RCC 7860 (cell line): ENCODE measurements at regions not wholly inside any gene's neighbourhood (a gene's known extent, or its start where the extent isn't known, plus 50 kb on each side); places are given as distances from the start of the nearest gene placed in this dataset.
"Not testable (repeated sequence)": the region's sequence is repeated elsewhere in the genome, so short reads cannot be mapped to it uniquely, and the experiment has no call there.

Source experiments
- DNase-seq: peaks from one replicate; pipeline ENCODE4 v3.0.0-alpha.2; 2015; ENCODE audit warnings: low spot score
- FAIRE-seq: peaks from 2 replicates; lab custom pipeline; 2012; peaks lifted over from hg19 to GRCh38; lab: Jason Lieb, UNC

DNA sequence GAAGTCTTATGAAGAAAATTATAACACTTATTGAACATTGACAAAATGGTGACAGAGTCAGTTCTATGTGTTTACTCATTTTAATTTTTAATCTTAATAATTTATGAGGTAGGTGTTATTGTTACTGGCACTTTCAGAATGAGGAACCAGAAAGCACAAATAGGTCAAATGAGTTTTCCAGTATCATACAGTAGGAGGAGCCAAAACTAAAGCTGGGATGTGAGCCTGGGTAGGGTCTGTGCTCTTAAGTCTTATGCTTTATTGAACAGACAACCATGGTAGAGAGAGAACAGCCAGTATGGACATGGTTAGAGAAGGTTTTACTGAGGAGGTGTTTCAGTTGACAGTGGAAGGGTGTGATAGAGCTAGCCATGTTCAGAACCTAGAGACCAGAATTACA, 775.7 kb downstream of the TMTC2 start:
- DNase-seq (no peak), FAIRE-seq (no peak)

DNA sequence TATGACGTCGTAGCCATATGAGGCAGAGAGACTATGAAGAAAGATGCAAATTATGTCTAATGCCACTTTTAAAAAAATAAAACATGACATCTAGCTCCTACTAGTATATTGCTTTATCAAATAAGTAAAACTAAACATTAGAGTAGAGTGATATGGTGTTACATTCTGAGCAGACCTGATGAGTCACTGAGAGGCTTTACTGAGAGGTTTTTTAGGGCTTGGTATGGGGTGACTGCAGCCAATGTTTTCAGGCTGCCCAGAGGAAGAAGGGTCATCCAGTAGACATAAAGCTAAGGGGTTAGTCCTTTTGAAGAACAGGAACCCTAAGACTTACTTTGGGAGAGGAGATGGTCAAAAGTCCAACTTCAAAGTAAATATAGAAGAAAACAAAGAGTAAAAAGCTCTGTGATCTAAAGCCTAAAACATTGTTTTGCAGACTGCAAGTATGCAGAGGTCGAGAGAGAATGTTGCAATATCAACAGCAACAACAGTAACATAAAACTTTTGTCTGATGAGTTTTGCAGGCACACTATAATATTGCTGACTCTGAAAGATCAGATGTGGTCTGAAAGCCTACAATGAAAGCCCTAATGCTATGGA, 774.7 kb downstream of the TMTC2 start:
- DNase-seq (no peak), FAIRE-seq (no peak)

GRCh38 chr12:83451189-83451588, 764.5 kb downstream of the TMTC2 start:
- FAIRE-seq (no peak), DNase-seq (no peak)

GRCh38 chr12:83434600-83434999, 747.9 kb downstream of the TMTC2 start:
- FAIRE-seq (no peak), DNase-seq (no peak)

DNA sequence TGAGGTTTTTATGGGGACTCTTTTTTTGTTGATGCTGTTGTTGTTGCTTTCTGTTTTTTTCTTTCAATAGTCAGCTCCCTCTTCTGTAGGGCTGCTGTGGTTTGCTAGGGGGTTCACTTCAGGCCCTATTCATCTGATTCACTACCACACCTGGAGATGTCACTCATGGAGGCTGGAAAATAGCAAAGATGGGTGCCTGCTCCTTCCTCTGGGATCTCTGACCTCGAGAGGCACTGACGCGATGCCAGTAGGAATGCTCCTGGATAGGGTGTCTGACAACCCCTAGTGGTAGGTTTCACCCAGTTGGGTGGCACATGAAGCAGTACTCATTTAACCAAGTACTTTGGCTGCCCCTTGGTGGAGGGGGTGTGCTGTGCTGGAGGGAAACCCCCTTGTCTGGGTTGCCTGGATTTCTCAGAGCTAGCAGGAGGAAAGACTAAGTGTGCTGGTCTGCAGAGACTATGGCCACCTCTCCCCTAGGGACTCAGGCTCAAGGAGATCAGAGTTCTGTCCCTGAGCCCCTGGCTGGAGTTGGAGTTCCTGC, 745.5 kb downstream of the TMTC2 start:
- DNase-seq, result no peak
- FAIRE-seq, result no peak

- FAIRE-seq, DNase-seq: not testable (repeated sequence)
Observed at GRCh38 chr12:83427586-83428136, 741.0 kb downstream of the TMTC2 start.

- no peak for DNase-seq
- no peak for FAIRE-seq
Observed at GRCh38 chr12:83414981-83415380, 728.3 kb downstream of the TMTC2 start.

DNA sequence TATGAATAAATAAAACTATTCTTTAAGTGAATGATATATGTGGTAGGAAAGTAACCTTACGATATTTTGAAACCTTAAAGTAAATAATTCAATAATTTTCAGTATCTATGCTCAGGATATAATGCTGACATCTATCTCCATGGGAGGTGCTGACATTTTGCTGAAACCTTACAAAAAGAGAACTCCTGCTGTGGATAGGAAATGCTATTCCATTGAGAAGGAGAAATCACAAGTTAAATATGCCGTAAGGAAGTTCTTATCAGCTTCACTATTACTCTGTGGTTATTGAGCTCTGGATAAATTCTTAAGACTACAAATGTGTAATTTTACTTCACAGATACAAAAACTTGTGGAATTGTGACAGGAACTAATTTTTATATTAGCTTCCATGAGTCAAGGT, 722.1 kb downstream of the TMTC2 start:
- FAIRE-seq (no peak), DNase-seq (no peak)

- FAIRE-seq (no peak), DNase-seq (no peak)
Observed at GRCh38 chr12:83408146-83408545, 721.4 kb downstream of the TMTC2 start.

DNA sequence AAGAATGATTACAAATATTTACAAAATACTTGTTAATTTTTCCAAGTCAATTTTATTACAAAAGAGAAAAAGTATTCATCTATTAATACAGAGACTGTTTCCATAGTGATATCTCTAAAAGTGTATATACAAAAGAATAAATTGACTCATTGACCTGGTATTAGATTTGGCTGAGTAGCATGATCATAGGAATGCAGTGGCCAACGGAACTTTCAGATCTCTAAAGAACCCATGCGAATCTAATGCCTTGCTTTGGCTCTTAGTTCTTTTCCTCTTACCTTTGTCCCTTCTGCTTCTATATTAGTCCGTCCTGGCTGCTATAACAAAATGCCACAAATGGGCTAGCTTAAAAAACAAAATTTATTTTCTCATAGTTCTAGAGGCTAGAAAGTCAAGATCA, 717.8 kb downstream of the TMTC2 start:
- no peak for FAIRE-seq

GRCh38 chr12:83390186-83390585, 703.5 kb downstream of the TMTC2 start:
- FAIRE-seq, result no peak

More for the DNA sequence above, 717.8 kb downstream of the TMTC2 start:
- DNase-seq, result no peak

GRCh38 chr12:83389237-83389996, 702.7 kb downstream of the TMTC2 start:
- FAIRE-seq, result no peak
- no peak for DNase-seq

More at GRCh38 chr12:83390186-83390585, 703.5 kb downstream of the TMTC2 start:
- DNase-seq, result no peak

GRCh38 chr12:83388551-83388950, 701.8 kb downstream of the TMTC2 start:
- no peak for DNase-seq
- FAIRE-seq, result no peak

GRCh38 chr12:83386527-83387264, 700.0 kb downstream of the TMTC2 start:
- FAIRE-seq (no peak), DNase-seq (no peak)

- FAIRE-seq, result no peak
Observed at GRCh38 chr12:83378186-83378727, 691.6 kb downstream of the TMTC2 start.

GRCh38 chr12:83365317-83365716, 678.6 kb downstream of the TMTC2 start:
- FAIRE-seq (no peak), DNase-seq (no peak)

More at GRCh38 chr12:83378186-83378727, 691.6 kb downstream of the TMTC2 start:
- no peak for DNase-seq

DNA sequence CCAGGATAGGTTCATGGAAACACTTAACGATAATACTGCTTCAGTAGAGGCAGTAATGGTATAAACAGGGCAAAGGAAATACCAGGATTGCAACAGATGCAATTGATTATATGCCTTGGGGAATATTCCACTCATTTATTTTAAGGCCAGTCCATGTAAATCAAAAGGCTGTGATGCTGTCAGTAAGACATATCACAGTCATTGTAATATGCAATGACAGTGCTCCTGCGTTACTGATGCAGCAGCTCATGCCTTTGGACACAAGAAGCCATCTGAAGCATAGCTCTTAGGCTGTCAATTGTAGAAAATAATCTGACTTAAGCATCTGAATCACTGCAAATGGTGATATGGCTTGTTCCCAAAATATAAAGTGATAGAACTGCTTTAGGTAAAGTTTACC, 674.8 kb downstream of the TMTC2 start:
- FAIRE-seq, result no peak
- DNase-seq, result no peak

DNA sequence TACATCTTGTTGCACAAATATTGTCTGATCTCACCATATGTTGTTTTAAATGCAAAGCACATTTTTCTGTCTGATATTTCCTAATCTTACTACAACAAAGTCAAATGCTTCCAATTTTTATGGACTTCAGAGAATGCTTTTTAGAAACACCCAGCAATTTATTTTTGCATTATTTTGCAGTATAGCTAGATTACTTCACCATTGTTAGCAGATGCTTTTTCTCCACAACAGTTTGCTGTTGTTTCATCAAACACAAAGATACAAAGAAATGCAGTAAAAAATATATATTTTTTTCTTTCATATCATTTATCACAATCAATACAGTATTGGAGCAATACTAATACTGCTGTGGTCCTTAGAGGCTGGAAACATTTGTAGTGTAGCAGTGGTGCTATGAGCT, 674.4 kb downstream of the TMTC2 start:
- DNase-seq (no peak), FAIRE-seq (no peak)

DNA sequence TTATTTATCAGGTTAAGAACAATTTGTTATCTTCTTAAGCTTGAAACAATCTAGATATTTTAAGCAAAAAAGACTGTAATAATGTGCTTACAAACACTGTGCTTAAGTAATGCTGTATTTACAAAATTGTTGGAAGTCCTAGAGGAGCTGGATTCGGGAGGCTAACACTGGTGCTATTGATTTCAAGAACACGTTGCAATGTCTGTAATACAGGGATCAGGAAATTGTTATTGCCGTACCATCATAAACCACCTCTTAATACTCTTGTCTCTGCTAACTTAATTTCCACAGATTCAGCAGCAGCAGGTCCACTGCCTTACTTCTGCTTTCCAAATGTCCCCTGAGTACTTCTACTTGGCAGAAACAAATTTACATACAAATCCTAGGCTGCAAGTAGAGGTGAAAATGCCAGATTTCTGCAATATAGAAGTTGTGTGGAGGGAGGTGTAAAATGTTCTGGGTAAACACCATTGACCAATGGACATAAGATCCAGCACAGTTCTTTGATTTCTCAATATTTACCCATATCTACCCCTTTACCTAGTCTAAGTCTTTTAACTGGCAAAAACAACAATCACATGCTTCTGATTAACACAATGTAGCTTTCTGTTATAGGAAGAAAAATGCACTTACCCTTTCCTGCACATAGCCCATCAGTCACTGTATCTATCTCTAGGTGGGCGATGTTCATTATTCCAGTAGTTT, 663.4 kb downstream of the TMTC2 start:
- no peak for FAIRE-seq
- no peak for DNase-seq

DNA sequence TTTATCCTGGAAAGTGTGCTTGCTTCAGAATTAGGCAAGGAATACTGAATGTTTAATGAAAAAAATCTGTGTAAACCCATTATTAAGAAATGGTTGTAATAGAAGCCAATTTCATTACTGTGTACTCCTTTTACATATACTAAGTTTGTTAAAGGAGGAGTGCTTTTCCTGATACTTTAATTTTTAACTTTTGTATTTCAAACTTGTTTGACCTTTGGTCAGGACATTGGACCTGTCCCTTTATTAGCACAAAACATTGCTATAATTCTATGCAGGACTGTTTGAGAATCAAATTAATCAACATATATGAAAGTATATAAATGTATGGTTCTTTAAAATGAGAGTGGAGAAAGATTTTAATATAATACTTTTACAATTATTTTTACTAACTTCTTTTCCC, 659.6 kb downstream of the TMTC2 start:
- no peak for DNase-seq
- no peak for FAIRE-seq
